Testis (tissue), 2 donors: ENCODE measurements at regions not wholly inside any gene's neighbourhood (a gene's known extent, or its start where the extent isn't known, plus 50 kb on each side); places are given as distances from the start of the nearest gene placed in this dataset.

Experiments used
- POLR2A ChIP-seq: fragments of 450-650 bp; IDR thresholded peaks from one replicate; pipeline ENCODE4 v1.6.1; 2017; ENCODE audit warnings: antibody characterized with exemption, mild to moderate bottlenecking, moderate library complexity
- TF ChIP-seq, protein P1 (sequence below), 3 experiments: fragments of 450-650 bp in 2 of 3; fragments of 200-600 bp in 1 of 3; sonication (generic) in 1 of 3; IDR thresholded peaks; one replicate each; pipeline ENCODE4 v1.5.1; 2016 to 2019; ENCODE audit warnings: antibody characterized with exemption in 3 of 3, mild to moderate bottlenecking in 2 of 3, moderate library complexity in 1 of 3

DNA sequence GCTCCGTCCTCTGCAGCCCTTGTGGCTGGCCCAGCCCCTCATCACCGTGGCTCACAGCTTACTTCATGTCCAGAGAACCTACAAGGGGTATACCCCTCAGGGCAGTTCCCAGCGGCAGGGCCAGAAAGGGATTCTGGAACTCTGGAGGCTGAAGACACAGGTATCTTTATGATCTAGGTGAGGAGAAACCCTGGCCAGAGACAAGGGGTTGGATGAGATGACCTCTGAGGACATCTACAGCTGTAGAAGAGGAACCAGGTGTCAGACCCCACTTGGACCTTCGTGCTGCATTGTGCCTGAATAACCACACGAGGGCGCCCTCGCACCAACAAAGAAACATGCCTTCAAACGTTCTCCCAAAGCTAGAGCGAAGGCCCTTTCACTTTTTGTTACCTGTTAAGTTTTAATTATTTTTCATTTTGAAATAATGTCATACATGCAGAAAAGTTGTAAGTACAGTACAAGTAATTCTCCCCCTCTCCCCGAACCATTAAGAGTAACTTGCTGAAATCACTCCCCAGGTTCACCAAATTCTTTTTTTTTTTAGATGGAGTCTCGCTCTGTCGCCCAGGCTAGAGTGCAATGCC lies 118.7 kb upstream of the SMAD3 start:
- TF ChIP-seq, protein P1, sequence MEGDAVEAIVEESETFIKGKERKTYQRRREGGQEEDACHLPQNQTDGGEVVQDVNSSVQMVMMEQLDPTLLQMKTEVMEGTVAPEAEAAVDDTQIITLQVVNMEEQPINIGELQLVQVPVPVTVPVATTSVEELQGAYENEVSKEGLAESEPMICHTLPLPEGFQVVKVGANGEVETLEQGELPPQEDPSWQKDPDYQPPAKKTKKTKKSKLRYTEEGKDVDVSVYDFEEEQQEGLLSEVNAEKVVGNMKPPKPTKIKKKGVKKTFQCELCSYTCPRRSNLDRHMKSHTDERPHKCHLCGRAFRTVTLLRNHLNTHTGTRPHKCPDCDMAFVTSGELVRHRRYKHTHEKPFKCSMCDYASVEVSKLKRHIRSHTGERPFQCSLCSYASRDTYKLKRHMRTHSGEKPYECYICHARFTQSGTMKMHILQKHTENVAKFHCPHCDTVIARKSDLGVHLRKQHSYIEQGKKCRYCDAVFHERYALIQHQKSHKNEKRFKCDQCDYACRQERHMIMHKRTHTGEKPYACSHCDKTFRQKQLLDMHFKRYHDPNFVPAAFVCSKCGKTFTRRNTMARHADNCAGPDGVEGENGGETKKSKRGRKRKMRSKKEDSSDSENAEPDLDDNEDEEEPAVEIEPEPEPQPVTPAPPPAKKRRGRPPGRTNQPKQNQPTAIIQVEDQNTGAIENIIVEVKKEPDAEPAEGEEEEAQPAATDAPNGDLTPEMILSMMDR (IDR thresholded peaks at IDR 0.05): peak; percentile 88 to 93 (median 90)
- no peak for TF ChIP-seq POLR2A
